B cell (primary cell): ENCODE measurements at regions not wholly inside any gene's neighbourhood (a gene's known extent, or its start where the extent isn't known, plus 50 kb on each side); places are given as distances from the start of the nearest gene placed in this dataset.

Experiments
- ATAC-seq: fragments of 200-7000 bp; cut with Tn5 transposase; one replicate; pipeline ENCODE4 v1.10.0; 2021; ENCODE audit warnings: low read depth, mild to moderate bottlenecking, moderate number of reproducible peaks, moderate library complexity
- CTCF ChIA-PET: fragments of 350-600 bp; sonication (Branson Sonifier 250); formaldehyde crosslinking; loops from one replicate; lab custom pipeline; 2021; ENCODE audit warnings: antibody characterized with exemption, inconsistent platforms; lab: Charles Lee
- POLR2A ChIA-PET: fragments of 350-600 bp; sonication (Branson Sonifier 250); formaldehyde crosslinking; loops from one replicate; lab custom pipeline; 2021; ENCODE audit warnings: antibody characterized with exemption; lab: Charles Lee
- DNase-seq: peaks from one replicate; pipeline ENCODE4 v3.0.0; 2013
- H2AFZ ChIP-seq: 2 replicates; pipeline ENCODE4 v1.6.1; 2012; ENCODE audit warnings: mild to moderate bottlenecking, low read depth, low read length; ENCODE audit not compliant: insufficient read depth, poor library complexity, severe bottlenecking
- H3K27ac ChIP-seq, 2 donors: 1 replicate in 1 of 2; 2 replicates in 1 of 2; pipeline ENCODE4 v1.5.1; 2012 to 2013; ENCODE audit warnings: low read length in 2 of 2, mild to moderate bottlenecking in 2 of 2, moderate library complexity in 1 of 2
- H3K27me3 ChIP-seq, 4 experiments: fragments of 200-600 bp in 1 of 4; sonication (generic) in 1 of 4; replicated peaks in 1 of 4; 1 replicate in 2 of 4; 2 replicates in 2 of 4; pipeline versions ENCODE4 v1.6.1 to v1.7.0; 2013 to 2016; ENCODE audit warnings: low read length in 3 of 4, mild to moderate bottlenecking in 2 of 4, mixed read lengths in 1 of 4, moderate library complexity in 1 of 4; ENCODE audit not compliant: insufficient read depth in 4 of 4, control insufficient read depth in 3 of 4; ENCODE audit errors: control extremely low read depth in 1 of 4
- H3K36me3 ChIP-seq, 2 experiments: replicated peaks in 1 of 2; 1 replicate in 1 of 2; 2 replicates in 1 of 2; pipeline versions ENCODE4 v1.6.1 to v1.7.1; 2013; ENCODE audit warnings: low read length in 1 of 2; ENCODE audit not compliant: insufficient read depth in 2 of 2, control insufficient read depth in 1 of 2; ENCODE audit errors: control extremely low read depth in 1 of 2, extremely low read depth in 1 of 2
- H3K4me1 ChIP-seq, 2 donors: fragments of 200-600 bp in 1 of 2; sonication (generic) in 1 of 2; 1 replicate in 1 of 2; 2 replicates in 1 of 2; pipeline versions ENCODE4 v1.5.1 to v1.6.1; 2013 to 2017; ENCODE audit warnings: low read length in 2 of 2; ENCODE audit not compliant: control insufficient read depth in 2 of 2, insufficient read depth in 2 of 2
- H3K4me2 ChIP-seq: replicated peaks from 2 replicates; pipeline ENCODE3; 2012; ENCODE audit warnings: mild to moderate bottlenecking, low read depth, low read length; ENCODE audit not compliant: poor library complexity, severe bottlenecking
- H3K4me3 ChIP-seq, 5 experiments: fragments of 200-600 bp in 1 of 5; sonication (generic) in 1 of 5; 1 replicate in 3 of 5; 2 replicates in 2 of 5; pipeline versions ENCODE4 v1.5.1 to v1.7.0; 2011 to 2016; ENCODE audit warnings: low read length in 4 of 5, mild to moderate bottlenecking in 4 of 5, low read depth in 2 of 5, control low read depth in 1 of 5, moderate library complexity in 1 of 5; ENCODE audit not compliant: insufficient read depth in 1 of 5; ENCODE audit errors: control extremely low read depth in 1 of 5, extremely low read depth in 1 of 5
- H3K79me2 ChIP-seq: fragments of 200-600 bp; sonication (generic); one replicate; pipeline ENCODE4 v1.6.0; 2016; ENCODE audit warnings: low read length; ENCODE audit not compliant: control insufficient read depth, insufficient read depth
- H3K9ac ChIP-seq: fragments of 200-600 bp; sonication (generic); 2 replicates; pipeline ENCODE4 v1.6.1; 2017; ENCODE audit warnings: mild to moderate bottlenecking, low read length, moderate library complexity
- H3K9me3 ChIP-seq, 3 donors: one replicate each; pipeline versions ENCODE4 v1.6.1 to v1.7.1; 2013; ENCODE audit warnings: low read length in 2 of 3; ENCODE audit not compliant: control insufficient read depth in 2 of 3, insufficient read depth in 1 of 3; ENCODE audit errors: control extremely low read depth in 1 of 3
- H4K20me1 ChIP-seq: 2 replicates; pipeline ENCODE4 v1.6.0; 2012; ENCODE audit warnings: mild to moderate bottlenecking, low read length; ENCODE audit not compliant: insufficient read depth, control insufficient read depth, poor library complexity, severe bottlenecking
- H3K27ac Mint-ChIP-seq: one replicate; pipeline ENCODE4 v1.8.0; 2021; ENCODE audit warnings: mixed read lengths
- H3K27me3 Mint-ChIP-seq: one replicate; pipeline ENCODE4 v1.8.0; 2021; ENCODE audit warnings: mixed read lengths
- H3K4me1 Mint-ChIP-seq: one replicate; pipeline ENCODE4 v1.8.0; 2021; ENCODE audit warnings: mixed read lengths
- H3K4me3 Mint-ChIP-seq: one replicate; pipeline ENCODE4 v1.8.0; 2021; ENCODE audit warnings: mixed read lengths
- H3K9me3 Mint-ChIP-seq: one replicate; pipeline ENCODE4 v1.8.0; 2022; ENCODE audit warnings: mixed read lengths; ENCODE audit not compliant: insufficient read depth
- CTCF ChIP-seq: fragments of 200-600 bp; IDR thresholded peaks from one replicate; pipeline ENCODE4 v1.8.0; 2022; ENCODE audit warnings: antibody characterized with exemption, mild to moderate bottlenecking
- EZH2 ChIP-seq: IDR thresholded peaks from 2 replicates; pipeline ENCODE4 v1.6.1; 2012; ENCODE audit warnings: borderline replicate concordance, low read depth, mild to moderate bottlenecking, moderate library complexity, low read length; ENCODE audit not compliant: insufficient read depth, poor library complexity, severe bottlenecking
- WGBS: methylation state at CpG from one replicate; pipeline ENCODE4 v1.1.5; 2013; ENCODE audit warnings: missing lambda C conversion rate; ENCODE audit not compliant: insufficient coverage; 5-methylcytosine and 5-hydroxymethylcytosine counted together
- intact Hi-C: fragments of 100-400 bp; cut with micrococcal nuclease; formaldehyde crosslinking; loops from one replicate; pipeline ENCODE4 v1.10.0; 2022

- CTCF ChIA-PET = interaction anchor here (2.2 kb wide), 1 partner anchor 50 kb away, joined by 10 read pairs; no protein-coding TSS in a partner anchor
- POLR2A ChIA-PET = no interaction called here
- H3K4me1 Mint-ChIP-seq = peaks cover 16% of the 10 kb centered on the region
- H3K27ac Mint-ChIP-seq = no peak overlapping the region
- peaks cover 0 to 1% of the 10 kb centered on the region in 2 experiments for H3K36me3 ChIP-seq
- no peak overlapping the region for H3K27ac ChIP-seq
- TF ChIP-seq CTCF = no peak
- TF ChIP-seq EZH2 = no peak
- H3K27me3 ChIP-seq = no peaks in the 10 kb centered on the region
- no peak overlapping the region for H3K4me3 ChIP-seq
- H3K9me3 Mint-ChIP-seq = no peaks in the 10 kb centered on the region
- no peaks in the 10 kb centered on the region for H4K20me1 ChIP-seq
- 100% methylated on average over 1 of the region's 6 CpGs for WGBS
- DNase-seq (no peak), ATAC-seq (no peak)
- H3K4me1 ChIP-seq = no peaks in the 10 kb centered on the region
- no peaks in the 10 kb centered on the region for H3K27me3 Mint-ChIP-seq
- no peaks in the 10 kb centered on the region for H3K9me3 ChIP-seq
- no peak overlapping the region for H3K9ac ChIP-seq
- H3K4me2 ChIP-seq = no peak overlapping the region
- intact Hi-C loops = no loop called here
- H3K79me2 ChIP-seq = no peaks in the 10 kb centered on the region
- no peak overlapping the region for H2AFZ ChIP-seq
- no peak overlapping the region for H3K4me3 Mint-ChIP-seq
These were observed 67.0 kb downstream of the PTTG1 start for GRCh38 chr5:160488394-160489325.

GRCh38 chr5:160491438-160491837 lies 69.8 kb downstream of the PTTG1 start:
- no peaks in the 10 kb centered on the region for H3K79me2 ChIP-seq
- TF ChIP-seq EZH2 = no peak
- no peak for TF ChIP-seq CTCF
- Mint-ChIP-seq H3K27me3 (no peaks in the 10 kb centered on the region), H3K4me3 (no peak overlapping the region), H3K9me3 (no peaks in the 10 kb centered on the region), H3K4me1 (peaks cover 4% of the 10 kb centered on the region), H3K27ac (no peak overlapping the region)
- CTCF ChIA-PET = interaction anchor here (1.0 kb wide), 1 partner anchor 16 kb away, joined by 3 read pairs; no protein-coding TSS in a partner anchor
- H3K36me3 ChIP-seq = no peaks in the 10 kb centered on the region
- no peak overlapping the region for H3K27ac ChIP-seq
- no peak overlapping the region for H2AFZ ChIP-seq
- H3K4me3 ChIP-seq = no peak overlapping the region
- no peaks in the 10 kb centered on the region for H3K27me3 ChIP-seq
- WGBS = no CpG with 5 or more reads among the region's 1 CpG
- no peak overlapping the region for H3K9ac ChIP-seq
- H3K4me2 ChIP-seq = no peak overlapping the region
- DNase-seq (no peak), ATAC-seq (no peak)
- no peaks in the 10 kb centered on the region for H3K9me3 ChIP-seq
- POLR2A ChIA-PET = no interaction called here
- H4K20me1 ChIP-seq = no peaks in the 10 kb centered on the region
- intact Hi-C loops = no loop called here
- no peaks in the 10 kb centered on the region for H3K4me1 ChIP-seq
